GM21723 (cell line): ENCODE measurements at regions not wholly inside any gene's neighbourhood (a gene's known extent, or its start where the extent isn't known, plus 50 kb on each side); places are given as distances from the start of the nearest gene placed in this dataset.

ENCODE experiments used
- ATAC-seq: cut with Tn5 transposase; IDR thresholded peaks from one replicate; pipeline ENCODE4 v1.9.1; 2021; ENCODE audit warnings: mild to moderate bottlenecking, moderate library complexity; ENCODE audit not compliant: unreplicated experiment

DNA sequence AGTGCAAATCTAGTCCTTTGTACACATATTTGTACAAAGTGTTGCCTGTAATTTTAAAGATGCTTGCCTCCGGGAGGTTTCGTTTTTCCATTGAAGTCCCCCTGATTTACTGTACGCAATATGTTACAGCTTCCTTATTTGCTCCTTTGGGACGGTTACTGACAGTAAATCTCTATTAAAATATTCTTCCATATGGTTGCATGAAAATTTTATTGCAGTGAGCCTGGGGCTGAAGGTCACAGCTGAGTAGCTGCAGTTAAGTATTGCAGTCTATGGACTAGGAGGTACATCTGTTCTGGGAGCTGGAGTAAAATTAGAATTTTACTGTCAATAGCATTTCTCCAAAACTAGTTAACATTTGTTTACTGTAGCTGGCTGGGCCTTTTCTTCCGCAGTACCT is 119.2 kb downstream of the ETAA1 start:
- ATAC-seq: no peak

DNA sequence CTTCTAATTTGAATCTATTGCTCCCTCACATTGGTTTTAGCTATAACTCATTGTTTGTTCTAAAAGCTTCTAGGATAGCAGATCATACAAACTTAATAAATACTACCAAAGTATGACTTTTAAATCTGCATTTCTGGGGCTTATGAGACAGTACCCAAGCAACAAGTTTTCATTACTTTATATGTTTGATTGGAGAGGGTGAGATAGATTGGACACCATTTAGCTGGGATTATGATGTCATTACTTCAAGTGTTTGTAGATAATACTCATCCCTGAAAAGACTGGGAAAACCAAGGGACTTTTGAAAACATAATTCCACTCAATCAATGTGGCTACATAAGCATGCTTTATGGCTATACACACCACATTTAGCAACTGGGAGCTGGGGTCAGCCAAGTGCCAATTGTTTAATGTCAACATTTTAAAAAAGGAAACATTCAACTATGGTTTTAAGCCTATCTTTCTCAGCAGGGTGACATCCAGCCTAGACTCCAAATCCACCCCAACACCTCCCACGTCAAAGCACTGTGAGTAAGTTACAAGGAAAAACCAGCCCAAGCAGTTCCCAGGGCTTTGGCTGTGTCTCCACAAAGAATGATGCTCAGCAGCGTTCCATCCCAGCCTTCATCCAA is 119.9 kb downstream of the ETAA1 start:
- ATAC-seq: no peak

DNA sequence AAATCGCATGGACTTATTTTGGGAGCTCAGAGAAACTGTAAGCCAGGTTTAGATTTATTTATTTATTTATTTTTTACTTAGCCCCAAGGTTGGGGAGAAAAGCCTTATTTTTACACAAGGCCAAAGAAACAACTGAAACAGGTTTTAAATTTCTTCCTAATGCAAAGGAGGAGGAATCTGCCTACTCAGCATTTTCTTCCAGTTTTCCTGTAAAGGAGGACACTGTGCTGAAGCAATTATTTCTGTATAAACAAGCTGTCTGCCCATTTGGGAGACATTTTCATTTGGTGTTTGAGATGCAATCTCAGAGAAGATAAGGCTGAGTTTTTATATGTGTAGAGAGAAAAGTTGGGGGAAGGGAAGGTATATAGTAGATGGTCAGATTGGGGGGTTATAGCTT is 125.0 kb downstream of the ETAA1 start:
- ATAC-seq: no peak

DNA sequence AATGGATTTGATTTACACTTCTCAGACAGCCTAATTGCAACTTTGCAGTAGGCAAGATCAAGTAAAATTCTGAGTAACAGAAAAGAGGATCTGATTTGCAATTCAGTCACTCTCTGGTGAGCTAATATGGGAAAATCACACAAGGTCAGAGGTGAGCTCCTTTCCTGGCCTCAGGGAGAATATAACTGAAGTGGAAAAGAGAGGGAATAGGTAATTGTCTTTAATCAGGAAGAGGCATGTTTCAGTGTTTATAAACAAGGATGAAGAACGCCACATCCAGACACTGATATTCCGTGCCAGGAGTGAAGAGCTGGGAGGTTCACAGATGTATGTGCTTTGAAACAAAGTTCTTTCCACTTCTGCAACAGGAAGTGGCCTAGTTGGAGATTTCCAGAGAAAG is 127.1 kb downstream of the ETAA1 start:
- no peak for ATAC-seq

DNA sequence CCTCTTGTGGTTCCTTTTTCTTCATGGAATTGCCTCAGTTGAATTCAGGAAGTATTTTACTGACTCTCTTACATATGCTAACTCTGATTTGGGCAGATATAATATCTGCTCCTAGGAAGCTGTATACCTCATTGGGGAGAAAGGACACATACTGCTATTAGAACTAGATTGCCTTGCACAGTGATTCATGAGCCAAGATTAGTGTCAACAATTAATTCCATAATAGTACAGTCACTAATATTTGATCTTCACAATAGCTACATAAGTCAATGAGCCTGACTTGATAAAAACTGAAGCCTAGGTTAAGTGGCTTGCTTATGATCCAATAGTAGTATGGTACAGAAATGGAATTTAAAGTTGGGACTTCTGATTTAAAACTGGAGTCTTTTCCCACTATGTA is 127.6 kb downstream of the ETAA1 start:
- no peak for ATAC-seq

DNA sequence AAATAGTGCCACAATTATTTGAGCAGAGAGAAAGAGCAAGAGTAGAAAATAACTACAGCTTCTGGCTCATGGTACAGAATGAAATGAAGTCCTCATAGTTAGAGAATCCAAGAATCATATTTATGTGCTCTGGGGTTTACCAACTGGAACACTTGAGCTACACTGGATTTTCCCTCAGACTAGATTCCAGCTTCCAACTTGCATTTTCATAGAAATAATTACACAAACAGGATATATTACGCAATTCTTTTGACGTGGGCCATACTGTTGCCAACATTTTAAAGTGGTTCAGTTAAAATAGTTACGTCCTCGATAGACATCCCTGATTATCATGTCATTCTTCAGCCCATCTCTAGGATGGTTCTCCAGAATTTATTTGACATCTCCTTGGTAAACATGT is 129.2 kb downstream of the ETAA1 start:
- ATAC-seq: no peak

DNA sequence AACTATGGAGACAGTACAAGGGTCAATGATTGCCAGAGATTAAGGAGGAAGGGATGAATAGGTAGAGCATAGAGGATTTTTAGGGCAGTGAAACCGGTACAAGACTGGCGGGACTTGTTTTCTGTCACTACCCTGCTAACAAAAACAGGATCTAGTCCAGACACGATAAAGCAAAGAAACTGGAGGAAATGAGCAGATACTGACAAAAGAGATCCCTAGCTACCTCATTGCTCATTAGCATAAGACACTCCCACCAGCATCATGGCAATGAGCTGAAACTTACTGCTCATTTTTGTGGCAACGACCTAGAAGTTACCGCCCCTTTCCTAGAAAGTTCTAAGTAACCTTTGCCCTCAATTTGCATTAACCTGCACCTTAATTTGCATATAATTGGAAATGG is 131.2 kb downstream of the ETAA1 start:
- no peak for ATAC-seq

DNA sequence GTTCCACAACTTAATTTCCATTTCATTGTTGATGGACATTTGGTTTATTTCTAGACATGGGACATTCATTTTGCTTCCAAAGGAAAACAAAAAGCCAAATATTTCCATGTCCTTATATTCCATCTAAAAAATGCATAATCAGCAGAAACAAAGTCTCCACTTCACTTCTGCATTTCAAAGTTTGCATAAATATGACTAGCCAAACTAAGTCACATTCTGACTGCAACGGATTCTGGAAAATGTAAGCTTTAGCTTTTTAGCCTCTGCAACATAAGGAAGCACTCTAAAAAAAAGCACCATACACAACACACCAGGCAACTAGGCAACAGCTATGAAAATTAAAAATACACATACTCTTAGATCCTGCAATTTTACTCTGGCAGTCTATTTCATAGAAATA is 135.3 kb downstream of the ETAA1 start:
- no peak for ATAC-seq

DNA sequence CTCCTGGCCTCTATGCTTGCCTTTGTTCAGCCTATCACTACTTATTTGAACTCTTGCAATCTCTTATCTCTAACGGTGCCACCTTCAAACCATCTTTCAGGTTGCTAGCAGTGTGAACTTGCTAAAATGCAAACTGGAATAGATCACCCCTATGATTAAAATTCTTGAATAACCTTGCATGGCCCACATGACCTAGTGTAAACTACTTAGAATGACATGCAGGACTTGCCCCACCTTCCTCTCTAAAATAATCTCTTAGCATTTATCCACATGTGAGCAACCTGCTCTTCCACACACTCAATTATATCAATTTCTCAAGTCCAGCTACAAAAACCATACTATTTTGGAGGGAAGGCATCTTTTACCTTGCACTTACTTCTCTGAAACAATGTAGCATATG is 137.6 kb downstream of the ETAA1 start:
- no peak for ATAC-seq

DNA sequence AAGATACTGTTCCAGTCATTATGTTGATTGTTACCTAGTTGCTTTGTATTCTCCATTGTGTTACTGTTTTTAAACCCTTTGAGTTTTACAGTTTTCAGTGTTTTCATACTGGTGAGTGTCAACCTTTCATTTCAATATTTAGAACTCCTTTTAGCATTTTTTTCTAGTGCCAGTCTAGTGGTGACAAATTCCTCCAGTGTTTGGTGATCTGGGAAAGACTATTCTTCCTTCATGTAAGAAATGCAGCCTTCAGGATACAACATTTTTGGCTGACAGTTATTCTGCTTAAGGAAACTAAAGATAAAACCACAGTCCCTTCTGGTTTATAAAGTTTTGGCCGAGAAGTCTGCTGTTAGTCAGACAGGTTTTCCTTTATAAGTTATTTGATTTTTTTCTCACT is 143.8 kb downstream of the ETAA1 start:
- no peak for ATAC-seq

DNA sequence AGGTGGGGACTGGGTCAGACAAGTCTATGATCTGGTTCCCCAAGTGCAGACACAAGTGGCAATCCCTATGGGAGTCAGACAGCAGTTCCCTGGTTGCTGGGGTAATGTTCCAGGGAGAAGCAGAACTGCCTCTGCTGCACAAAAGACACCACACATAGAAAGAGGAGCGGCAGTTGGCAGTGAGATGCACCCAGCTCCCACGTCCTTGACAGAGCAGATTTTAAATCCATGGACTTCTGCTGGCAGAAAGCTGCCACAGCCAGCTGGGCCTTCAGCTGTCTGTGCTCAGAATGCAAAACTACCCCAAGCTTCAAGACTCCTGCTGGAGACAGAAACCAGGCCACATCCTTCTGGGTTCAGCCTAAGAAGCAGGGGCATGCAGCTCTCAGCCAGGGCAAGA is 147.2 kb downstream of the ETAA1 start:
- no peak for ATAC-seq

DNA sequence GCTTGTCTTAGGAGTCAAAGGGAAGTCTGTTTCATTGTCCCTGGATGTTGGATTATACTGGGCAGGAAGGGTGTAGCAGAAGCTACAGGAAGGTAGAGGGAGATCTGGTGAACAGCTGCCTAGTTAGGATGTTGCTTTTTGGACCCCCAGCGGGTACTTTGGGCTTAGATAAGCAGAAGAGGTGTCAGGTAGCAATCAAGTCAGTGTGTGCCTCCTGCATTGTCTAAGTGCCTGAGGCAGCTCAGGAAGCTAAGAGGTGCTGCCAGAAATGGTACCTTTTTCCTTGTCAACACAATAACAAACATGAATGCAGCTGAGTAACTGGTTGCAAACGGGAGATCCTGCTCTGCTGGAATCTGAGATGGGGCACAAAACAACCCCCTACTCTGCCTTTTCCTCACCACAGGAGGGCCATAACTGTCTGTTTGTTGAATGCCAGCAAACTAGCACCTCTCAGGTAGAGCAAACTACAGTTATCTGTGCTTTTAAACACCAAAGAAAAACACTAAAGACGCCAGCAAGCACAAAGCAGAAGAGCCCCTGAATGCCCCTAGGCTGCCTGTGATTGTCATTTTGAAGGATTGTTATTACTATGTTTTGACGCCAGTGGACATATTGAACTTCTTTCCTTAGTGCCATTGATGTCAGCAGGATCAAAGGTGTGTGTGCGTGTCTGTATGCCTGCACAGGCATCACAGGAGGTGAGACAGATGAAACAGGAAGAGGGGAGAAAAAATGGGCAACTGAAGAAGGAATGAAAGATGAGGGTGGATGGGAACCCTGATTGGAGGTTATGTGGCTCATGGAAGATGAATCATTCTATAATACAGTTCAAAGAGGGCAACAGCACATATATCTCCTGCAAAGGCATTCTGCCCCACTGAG is 151.4 kb downstream of the ETAA1 start:
- no peak for ATAC-seq

DNA sequence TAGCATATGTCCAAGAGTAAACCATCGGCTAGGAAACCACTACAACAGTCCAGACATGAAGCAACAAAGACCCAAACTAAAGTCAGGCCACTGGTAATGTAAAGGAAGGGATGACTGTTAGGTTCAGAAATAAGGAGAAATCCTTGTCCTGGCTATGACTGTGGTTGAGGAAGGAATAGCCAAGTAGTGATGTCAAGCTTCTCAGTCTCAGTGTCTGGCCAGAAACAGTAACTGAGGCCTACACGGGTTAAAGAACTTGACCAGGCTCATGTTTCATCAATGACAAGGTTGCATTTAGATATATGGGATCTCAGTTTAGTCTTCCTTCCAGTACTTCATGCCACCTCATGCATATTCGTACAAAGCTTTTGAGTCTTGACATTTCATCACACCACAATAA is 162.0 kb downstream of the ETAA1 start:
- no peak for ATAC-seq

DNA sequence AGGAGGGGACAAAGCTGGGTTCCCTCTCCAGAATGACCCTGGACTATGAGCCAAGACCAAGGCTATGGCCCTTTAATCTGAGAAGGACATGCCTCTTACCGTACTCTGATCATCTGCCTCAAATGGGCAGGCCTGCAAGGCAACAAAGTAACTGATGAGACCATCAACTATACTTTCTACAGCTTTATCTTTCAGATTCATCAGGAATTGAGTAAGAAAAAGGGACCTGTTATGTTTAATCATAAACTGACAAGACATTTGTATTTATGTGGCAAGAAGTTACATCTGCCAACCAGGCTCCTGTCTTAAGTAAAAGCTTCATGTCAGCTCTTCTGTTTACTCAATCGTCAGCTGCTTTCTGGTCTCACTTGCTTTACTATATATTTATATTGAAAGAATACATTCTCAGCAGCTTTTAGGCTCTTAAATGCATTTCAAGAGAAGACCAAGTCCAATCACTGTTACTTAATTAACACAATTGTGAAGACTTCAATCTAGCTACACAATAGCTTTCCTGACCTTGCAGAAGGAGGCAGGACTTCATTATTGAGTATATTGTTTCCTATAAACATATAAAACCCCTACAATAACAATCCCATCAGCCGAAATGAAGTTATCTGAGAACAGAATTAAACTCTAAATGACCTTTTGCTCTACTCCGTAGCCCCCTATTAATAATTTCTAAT is 163.8 kb downstream of the ETAA1 start:
- ATAC-seq: no peak

DNA sequence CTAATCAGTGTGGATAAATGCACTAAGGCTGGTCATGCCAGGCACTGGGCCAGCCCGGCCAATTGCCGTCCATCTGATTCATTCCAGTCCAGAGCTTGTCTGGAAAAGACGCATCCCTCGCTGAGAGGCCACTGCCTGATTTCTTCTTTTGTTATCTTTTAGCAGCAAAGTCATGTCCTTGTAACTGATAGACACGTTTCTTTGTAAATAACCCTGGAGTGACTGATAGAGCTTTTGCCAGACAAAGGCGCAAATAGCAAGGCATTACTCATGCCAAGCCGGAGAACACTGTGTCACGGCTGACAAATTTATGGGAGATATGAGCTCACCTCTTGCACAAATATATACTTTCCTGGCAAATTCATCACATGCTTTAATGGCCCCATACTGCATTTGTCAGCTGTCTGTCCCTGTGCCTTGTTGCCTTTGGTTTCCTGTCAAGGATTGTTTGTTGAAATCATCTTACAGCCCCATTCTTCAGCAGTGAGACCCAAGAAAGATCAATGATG is 164.4 kb downstream of the ETAA1 start:
- ATAC-seq: no peak

DNA sequence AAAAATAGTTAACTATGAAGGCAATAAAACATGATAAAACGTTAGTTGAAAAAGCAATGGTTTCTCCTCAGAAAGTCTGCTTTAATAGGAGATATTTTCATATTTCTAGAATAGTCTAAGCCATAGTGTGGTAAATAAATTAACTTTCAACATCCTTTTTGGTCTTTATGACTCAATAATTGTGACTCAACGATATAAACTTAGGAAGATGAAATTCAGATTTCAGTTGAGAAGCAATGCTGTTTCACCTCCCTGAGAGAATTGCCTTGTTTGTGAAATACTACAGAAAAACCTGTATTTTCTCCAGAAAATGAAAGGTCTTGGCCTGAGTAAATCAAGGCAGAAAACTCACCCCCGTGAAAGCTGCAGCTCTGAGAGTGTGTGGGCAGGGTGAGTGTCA is 166.9 kb downstream of the ETAA1 start:
- no peak for ATAC-seq

DNA sequence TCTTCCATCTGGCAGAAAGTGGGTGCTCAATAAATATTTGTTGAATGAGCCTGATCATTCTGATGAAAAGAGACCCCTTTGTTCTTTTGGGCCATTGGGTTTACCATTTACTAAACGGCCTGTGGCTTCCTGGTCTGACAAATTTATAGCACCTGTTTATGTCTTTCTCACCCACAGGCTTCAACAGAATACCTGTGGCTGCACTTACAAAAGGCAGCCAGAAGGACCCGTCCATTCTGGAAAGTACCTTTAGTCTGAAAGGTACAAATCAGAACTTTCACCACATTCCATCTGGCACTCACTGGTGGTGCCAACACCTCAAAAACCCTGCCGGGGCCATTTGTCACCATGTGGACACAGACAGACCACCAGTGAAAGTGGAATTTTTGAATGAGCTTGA is 167.5 kb downstream of the ETAA1 start:
- no peak for ATAC-seq

DNA sequence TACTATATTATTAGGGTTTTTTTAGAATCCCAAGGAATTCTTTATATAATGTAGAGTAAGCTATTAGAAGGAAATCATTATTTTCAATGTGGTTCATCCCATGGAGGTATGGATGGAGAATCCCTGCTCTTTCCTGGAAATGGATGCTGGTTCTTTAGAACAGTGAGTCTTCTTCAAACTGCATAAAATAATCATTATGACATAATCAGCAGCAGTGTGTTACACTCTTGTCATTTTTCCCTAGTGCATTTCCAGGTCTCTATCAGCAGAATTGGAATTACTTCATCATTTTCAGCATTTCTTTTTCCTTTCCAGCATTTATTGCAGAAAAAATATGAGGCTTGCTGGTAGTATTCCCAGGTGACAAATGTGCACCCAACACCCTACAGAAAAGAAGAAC is 168.1 kb downstream of the ETAA1 start:
- ATAC-seq: no peak

DNA sequence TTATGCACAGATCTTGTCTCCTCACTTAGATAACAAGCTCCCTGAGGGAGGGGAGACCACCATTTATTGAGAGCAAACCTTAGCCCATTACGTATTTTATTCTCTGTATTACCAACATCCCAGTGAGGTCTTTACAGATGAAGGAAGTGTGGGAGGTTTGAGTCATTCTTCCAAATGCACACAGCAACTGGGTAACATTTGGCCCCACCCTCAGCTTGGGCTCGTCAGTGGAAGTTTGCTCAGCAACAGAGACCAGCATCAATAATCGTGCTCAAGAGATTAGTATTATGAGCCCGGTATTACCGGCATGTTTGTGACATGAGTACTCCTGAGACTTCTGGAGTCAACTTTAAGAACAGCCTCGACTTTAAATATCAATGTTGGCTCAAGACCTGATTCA is 168.6 kb downstream of the ETAA1 start:
- ATAC-seq: no peak

DNA sequence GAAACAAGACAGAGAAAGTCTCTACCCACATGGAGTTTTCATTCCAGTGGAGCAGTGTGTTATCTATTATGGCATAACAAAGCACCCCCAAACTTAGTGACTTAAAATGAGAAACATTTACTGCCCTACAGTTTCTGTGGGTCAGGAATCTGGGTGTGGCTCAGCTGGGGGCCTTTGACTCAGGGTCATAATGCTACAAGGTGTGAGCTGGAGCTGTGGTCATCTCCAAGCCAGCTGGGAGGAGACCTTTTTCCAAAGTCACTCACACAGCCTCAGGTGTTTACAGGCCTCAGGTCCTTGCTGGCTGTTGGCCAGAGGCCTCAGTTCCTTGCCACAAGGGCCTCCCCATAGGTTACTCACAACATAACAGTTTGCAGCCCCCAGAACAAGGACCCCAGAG is 169.2 kb downstream of the ETAA1 start:
- ATAC-seq: no peak

DNA sequence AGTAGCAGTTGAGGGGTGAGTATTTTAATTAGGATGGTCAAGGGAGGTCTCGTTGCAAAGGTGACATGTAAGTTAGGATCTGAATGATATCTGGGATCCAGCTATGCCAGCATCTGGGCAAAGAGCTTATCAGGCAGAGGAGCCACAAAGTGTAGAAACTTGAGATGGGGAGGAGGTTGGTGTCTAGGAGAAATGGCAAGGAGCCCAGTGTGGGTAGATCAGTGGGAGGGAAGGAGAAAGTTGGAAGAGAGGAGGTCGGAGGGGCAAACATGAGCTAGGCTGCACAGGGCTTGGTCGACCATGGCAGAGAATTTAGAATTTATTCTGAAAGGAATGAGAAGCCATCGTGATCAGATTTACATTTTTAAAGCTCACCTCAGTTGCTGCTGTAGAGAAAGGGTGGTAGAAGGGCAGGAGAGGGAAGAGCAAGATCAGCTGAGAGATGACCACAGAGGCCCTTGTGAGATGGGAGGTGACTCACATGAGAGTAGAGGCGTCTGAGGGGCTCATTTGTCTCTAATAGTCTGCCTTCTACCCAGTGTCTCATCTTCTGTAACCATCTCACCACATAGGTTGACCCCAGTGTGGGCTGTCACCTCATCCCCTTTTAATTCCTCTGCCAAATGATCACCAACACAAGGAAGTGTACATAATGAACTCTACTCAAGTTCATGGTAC is 170.0 kb downstream of the ETAA1 start:
- no peak for ATAC-seq
